CD4-positive, alpha-beta T cell treated with Interleukin-10 for 1 hour (primary cell): ENCODE measurements at regions not wholly inside any gene's neighbourhood (a gene's known extent, or its start where the extent isn't known, plus 50 kb on each side); places are given as distances from the start of the nearest gene placed in this dataset.

Experiments used
- DNase-seq: peaks from one replicate; pipeline ENCODE4 v3.0.0-alpha.2; 2020

GRCh38 chr10:105702211-105702610 is 1061.1 kb downstream of the SORCS3 start:
- no peak for DNase-seq

GRCh38 chr10:105700218-105700617 is 1059.1 kb downstream of the SORCS3 start:
- DNase-seq = no peak

DNA sequence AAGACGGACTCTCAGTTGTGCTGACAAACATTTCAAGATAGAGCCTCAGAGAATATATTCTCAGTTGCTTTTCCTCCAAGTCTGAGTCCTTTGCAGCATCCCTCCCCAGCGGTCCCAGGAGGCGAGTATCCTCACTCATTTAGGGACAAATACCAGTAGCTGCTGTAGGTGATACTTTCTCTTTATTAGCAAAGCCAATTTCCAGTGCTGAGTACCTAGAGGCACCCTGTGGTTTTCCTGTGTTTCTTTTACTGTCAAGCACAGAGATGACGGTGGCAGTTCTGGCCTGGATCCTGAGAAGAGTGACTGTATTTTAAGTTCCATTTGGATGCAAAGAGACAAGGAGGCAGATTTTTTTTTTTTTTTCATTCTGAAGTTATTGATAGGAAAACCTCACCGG is 1058.4 kb downstream of the SORCS3 start:
- no peak for DNase-seq

DNA sequence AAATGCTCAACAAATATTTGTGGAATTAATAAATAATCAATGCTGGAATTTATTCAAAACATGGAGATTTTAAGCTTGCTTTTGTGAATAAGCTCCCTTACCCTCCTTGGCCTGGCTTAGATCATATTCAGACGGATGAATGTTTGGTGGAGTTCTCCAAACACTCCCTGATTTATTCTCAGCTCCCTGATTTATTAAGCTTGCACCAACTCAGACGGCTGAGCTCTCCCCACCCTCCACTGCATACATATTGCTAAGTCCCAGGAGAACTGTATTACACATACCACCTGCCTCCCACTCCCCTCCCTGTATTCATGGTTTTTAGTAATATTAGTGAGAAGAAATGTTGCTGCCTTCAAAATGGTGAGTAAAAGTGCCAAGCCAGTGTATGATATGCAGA is 1057.5 kb downstream of the SORCS3 start:
- DNase-seq = no peak

DNA sequence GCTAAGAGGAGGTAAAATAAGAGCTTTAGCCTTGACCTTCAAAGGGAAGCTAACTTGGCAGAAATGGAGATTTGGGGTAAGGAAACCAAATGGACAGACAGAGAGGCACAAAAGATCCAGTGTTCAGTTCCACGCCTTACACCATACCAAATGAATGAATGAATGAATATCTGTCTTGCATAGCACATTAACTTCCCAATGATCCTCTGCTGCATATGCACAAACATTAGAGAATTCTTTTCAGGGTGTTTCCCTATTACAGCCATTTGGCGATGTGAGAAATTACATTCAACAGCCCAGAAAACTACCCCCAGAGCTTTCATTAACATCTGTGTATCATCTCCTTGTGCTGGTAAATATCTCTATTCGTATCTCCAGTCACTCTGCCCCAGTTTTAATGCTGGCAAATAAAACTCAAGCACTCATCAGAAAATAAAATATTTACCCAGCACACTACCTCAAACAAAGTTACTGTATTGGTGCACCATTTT is 1056.2 kb downstream of the SORCS3 start:
- DNase-seq = no peak

GRCh38 chr10:105691811-105692210 is 1050.7 kb downstream of the SORCS3 start:
- DNase-seq = no peak

GRCh38 chr10:105682911-105683310 is 1041.8 kb downstream of the SORCS3 start:
- DNase-seq = no peak

DNA sequence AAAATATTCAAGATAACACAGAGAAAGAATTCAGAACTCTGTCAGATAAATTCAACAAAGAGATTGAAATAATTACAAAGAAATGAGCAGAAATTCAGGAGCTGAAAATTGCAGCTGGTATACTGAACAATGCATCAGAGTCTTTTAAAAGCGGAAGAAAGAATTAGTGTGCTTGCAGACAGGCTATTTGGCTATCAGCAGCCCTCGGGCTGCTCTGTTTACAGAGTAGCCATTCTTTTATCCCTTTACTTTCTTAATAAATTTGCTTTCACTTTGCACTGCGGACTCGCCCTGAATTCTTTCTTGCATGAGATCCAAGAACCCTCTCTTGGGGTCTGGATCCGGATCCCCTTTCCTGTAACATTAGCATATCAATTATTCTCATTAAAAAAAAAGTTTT is 1040.0 kb downstream of the SORCS3 start:
- DNase-seq = no peak

- DNase-seq = no peak
These were observed 1038.7 kb downstream of the SORCS3 start for GRCh38 chr10:105679781-105680180.

GRCh38 chr10:105675333-105675732 is 1034.2 kb downstream of the SORCS3 start:
- DNase-seq = no peak

- no peak for DNase-seq
These were observed 1033.4 kb downstream of the SORCS3 start for GRCh38 chr10:105674448-105674847.

GRCh38 chr10:105658696-105659095 is 1017.6 kb downstream of the SORCS3 start:
- DNase-seq = no peak

GRCh38 chr10:105656856-105657255 is 1015.8 kb downstream of the SORCS3 start:
- no peak for DNase-seq

DNA sequence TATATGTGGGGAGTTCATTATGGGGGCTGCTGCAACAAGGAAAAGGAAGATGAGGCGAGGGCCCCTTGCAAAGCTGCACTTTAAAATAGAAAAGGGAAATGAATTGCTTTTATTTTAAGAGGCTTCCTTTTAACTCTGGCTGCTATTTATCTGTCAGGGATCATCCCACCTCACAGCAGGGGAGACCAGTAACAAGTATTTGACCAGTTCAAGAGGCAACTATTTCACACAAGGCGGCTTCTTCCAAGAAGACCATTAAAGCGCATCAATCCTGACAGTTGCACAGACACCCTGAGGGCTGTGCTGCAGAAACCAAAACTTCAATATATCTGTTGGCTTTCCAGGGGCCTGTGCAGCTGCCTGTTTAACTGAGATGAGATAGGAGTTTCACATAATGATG is 1009.2 kb downstream of the SORCS3 start:
- DNase-seq = no peak

GRCh38 chr10:105647354-105647753 is 1006.3 kb downstream of the SORCS3 start:
- no peak for DNase-seq

DNA sequence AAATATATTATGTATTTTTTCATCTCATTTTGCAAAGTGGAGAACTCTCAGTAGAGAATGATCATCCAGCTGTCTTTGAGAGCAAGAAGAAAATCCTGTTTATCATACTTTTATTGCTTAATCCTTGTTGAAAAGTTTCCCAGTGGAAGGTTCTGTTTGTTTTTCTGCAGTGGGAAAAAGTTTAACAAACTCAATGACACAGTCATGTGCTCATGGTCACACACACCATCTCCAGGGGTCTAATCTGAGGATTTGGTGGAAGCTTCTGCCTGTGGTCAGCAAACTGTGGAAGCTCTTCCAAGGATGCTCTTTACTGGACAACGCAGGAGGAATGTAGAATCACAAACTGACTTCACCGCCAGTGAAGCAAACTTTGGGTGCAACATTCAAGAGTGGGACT is 1003.9 kb downstream of the SORCS3 start:
- no peak for DNase-seq

GRCh38 chr10:105644559-105644958 is 1003.5 kb downstream of the SORCS3 start:
- DNase-seq = no peak

GRCh38 chr10:105644091-105644490 is 1003.0 kb downstream of the SORCS3 start:
- no peak for DNase-seq

- no peak for DNase-seq
These were observed 1002.6 kb downstream of the SORCS3 start for GRCh38 chr10:105643660-105644059.

DNA sequence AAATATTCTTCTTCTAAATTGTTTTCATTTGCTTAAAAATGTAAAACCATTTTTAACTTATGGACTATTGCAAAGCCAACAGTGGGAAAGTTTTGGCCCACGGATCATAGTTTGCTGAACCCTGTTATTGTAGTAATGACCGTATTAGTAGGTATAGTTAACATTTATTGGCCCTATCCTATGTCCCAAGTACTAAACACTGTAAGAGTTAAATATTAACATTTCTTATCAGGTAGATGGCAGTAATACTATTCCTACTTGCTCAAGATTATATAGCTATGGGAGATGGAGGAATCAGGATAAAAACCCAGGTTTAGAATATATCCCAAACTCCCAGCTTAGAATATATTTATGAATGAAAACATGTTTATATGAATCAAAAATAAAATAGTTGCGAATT is 993.2 kb downstream of the SORCS3 start:
- DNase-seq = no peak

- DNase-seq = no peak
These were observed 974.8 kb downstream of the SORCS3 start for GRCh38 chr10:105615715-105616365.

- no peak for DNase-seq
These were observed 970.2 kb downstream of the SORCS3 start for GRCh38 chr10:105611244-105611798.

GRCh38 chr10:105609451-105609850 is 968.4 kb downstream of the SORCS3 start:
- no peak for DNase-seq

- DNase-seq = no peak
These were observed 964.8 kb downstream of the SORCS3 start for GRCh38 chr10:105605918-105606317.

GRCh38 chr10:105605104-105605503 is 964.0 kb downstream of the SORCS3 start:
- DNase-seq = no peak
